Spleen (tissue), 7 donors: ENCODE measurements at regions not wholly inside any gene's neighbourhood (a gene's known extent, or its start where the extent isn't known, plus 50 kb on each side); places are given as distances from the start of the nearest gene placed in this dataset.

Experiments
- POLR2A ChIP-seq, 3 donors: fragments of 450-650 bp; IDR thresholded peaks; one replicate each; pipeline ENCODE4 v1.5.1; 2017; ENCODE audit warnings: antibody characterized with exemption in 3 of 3, mild to moderate bottlenecking in 1 of 3
- POLR2AphosphoS5 ChIP-seq, 3 donors: sonication (generic); formaldehyde crosslinking; IDR thresholded peaks; one replicate each; pipeline ENCODE4 v1.5.1; 2017; ENCODE audit warnings: antibody characterized with exemption in 3 of 3
- TF ChIP-seq, protein P1 (sequence below), 11 experiments: fragments of 200-600 bp in 7 of 11; fragments of 450-650 bp in 4 of 11; sonication (generic) in 4 of 11; IDR thresholded peaks in 8 of 11; conservative IDR thresholded peaks in 3 of 11; 1 replicate in 7 of 11; 2 replicates in 4 of 11; pipeline versions ENCODE4 v1.4.0 to v1.8.0; 2016 to 2021; ENCODE audit warnings: antibody characterized with exemption in 11 of 11, inconsistent platforms in 4 of 11, mild to moderate bottlenecking in 1 of 11
- donor health status: DM: no; HTN: no; CAD: no; lungs with moderate emphysema.
- donor health status: DM: no; HTN: no; CAD: no.
- donor health status: DM: no; HTN: no; CAD: no.

DNA sequence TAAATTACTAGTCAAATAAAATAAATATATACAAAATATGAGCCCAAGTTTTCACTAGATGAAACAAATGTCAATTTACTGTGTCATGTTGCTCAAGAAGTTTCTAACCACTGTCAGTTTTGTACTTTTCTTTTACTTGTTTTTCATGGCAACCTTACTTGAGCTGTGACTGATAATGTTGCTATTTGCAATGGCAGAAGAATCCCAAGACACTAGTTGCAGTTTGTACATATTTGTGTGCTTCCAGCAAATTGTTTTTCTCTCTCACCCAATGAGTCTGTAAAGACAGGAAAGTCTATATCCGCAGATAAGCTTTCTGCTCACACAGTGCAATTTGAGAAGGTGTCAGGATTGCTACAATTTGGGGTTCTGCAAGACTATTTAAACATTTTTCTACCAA lies 338.6 kb upstream of the PCSK5 start:
- TF ChIP-seq, protein P1, sequence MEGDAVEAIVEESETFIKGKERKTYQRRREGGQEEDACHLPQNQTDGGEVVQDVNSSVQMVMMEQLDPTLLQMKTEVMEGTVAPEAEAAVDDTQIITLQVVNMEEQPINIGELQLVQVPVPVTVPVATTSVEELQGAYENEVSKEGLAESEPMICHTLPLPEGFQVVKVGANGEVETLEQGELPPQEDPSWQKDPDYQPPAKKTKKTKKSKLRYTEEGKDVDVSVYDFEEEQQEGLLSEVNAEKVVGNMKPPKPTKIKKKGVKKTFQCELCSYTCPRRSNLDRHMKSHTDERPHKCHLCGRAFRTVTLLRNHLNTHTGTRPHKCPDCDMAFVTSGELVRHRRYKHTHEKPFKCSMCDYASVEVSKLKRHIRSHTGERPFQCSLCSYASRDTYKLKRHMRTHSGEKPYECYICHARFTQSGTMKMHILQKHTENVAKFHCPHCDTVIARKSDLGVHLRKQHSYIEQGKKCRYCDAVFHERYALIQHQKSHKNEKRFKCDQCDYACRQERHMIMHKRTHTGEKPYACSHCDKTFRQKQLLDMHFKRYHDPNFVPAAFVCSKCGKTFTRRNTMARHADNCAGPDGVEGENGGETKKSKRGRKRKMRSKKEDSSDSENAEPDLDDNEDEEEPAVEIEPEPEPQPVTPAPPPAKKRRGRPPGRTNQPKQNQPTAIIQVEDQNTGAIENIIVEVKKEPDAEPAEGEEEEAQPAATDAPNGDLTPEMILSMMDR (IDR thresholded peaks at IDR 0.05 in 8 of 11, conservative IDR thresholded peaks at IDR 0.05 in 3 of 11) = no peak
- no peak for TF ChIP-seq POLR2AphosphoS5 (IDR thresholded peaks at IDR 0.05)
- TF ChIP-seq POLR2A (IDR thresholded peaks at IDR 0.05) = no peak
